GM23338 (cell line): ENCODE measurements at regions not wholly inside any gene's neighbourhood (a gene's known extent, or its start where the extent isn't known, plus 50 kb on each side); places are given as distances from the start of the nearest gene placed in this dataset.

Experiments
- ATAC-seq: fragments of 200-7000 bp; cut with Tn5 transposase; 3 replicates; pipeline ENCODE4 v1.9.1; 2020
- DNase-seq: peaks from one replicate; pipeline ENCODE4 v3.0.0-alpha.2; 2015; ENCODE audit warnings: low spot score
- H2AFZ ChIP-seq: fragments of 200-600 bp; sonication (generic); 2 replicates; pipeline ENCODE4 v1.8.0; 2016; ENCODE audit warnings: antibody characterized with exemption, mild to moderate bottlenecking, moderate library complexity
- H3F3A ChIP-seq: fragments of 200-600 bp; sonication (generic); replicated peaks from 2 replicates; pipeline ENCODE4 v1.8.0; 2017; ENCODE audit warnings: antibody characterized with exemption, mixed run types, low read depth
- H3K27ac ChIP-seq: fragments of 200-600 bp; sonication (generic); 2 replicates; pipeline ENCODE4 v1.6.1; 2016; ENCODE audit warnings: low read depth
- H3K27me3 ChIP-seq: fragments of 200-600 bp; sonication (generic); 2 replicates; pipeline ENCODE4 v1.8.0; 2016; ENCODE audit warnings: mild to moderate bottlenecking, mixed run types, moderate library complexity; ENCODE audit not compliant: insufficient read depth
- H3K36me3 ChIP-seq: fragments of 200-600 bp; sonication (generic); 2 replicates; pipeline ENCODE4 v1.8.0; 2016; ENCODE audit warnings: mild to moderate bottlenecking; ENCODE audit not compliant: insufficient read depth
- H3K4me1 ChIP-seq: fragments of 200-600 bp; sonication (generic); 2 replicates; pipeline ENCODE4 v1.8.0; 2016; ENCODE audit warnings: mild to moderate bottlenecking, moderate library complexity; ENCODE audit not compliant: insufficient read depth
- H3K4me2 ChIP-seq: fragments of 200-600 bp; sonication (generic); 2 replicates; pipeline ENCODE4 v1.7.1; 2017; ENCODE audit warnings: mixed run types
- H3K4me3 ChIP-seq: fragments of 200-600 bp; sonication (generic); 2 replicates; pipeline ENCODE4 v1.6.1; 2016; ENCODE audit warnings: mixed run types
- H3K79me2 ChIP-seq: fragments of 200-600 bp; sonication (generic); replicated peaks from 2 replicates; pipeline ENCODE4 v1.8.0; 2017; ENCODE audit warnings: mild to moderate bottlenecking; ENCODE audit not compliant: insufficient read depth
- H3K9me2 ChIP-seq: fragments of 200-600 bp; sonication (generic); 2 replicates; pipeline ENCODE4 v1.8.0; 2017; ENCODE audit not compliant: insufficient read depth
- H4K20me1 ChIP-seq: fragments of 200-600 bp; sonication (generic); replicated peaks from 2 replicates; pipeline ENCODE4 v1.8.0; 2017; ENCODE audit warnings: mild to moderate bottlenecking; ENCODE audit not compliant: insufficient read depth
- H3K27ac Mint-ChIP-seq: 2 replicates; pipeline ENCODE4 v1.8.0; 2020; ENCODE audit warnings: inconsistent platforms, mild to moderate bottlenecking, moderate library complexity, mixed read lengths
- H3K27me3 Mint-ChIP-seq: 3 replicates; pipeline ENCODE4 v1.8.0; 2022; ENCODE audit warnings: low read depth, mild to moderate bottlenecking, moderate library complexity, mixed read lengths, inconsistent platforms; ENCODE audit not compliant: insufficient read depth, poor library complexity
- H3K36me3 Mint-ChIP-seq: 3 replicates; pipeline ENCODE4 v1.8.0; 2021; ENCODE audit warnings: low read depth, mild to moderate bottlenecking, inconsistent platforms, moderate library complexity, mixed read lengths
- H3K4me1 Mint-ChIP-seq: 3 replicates; pipeline ENCODE4 v1.8.0; 2020; ENCODE audit warnings: mild to moderate bottlenecking, inconsistent platforms, mixed read lengths
- H3K4me3 Mint-ChIP-seq: 3 replicates; pipeline ENCODE4 v1.8.0; 2021; ENCODE audit warnings: moderate library complexity, mild to moderate bottlenecking, inconsistent platforms, mixed read lengths
- H3K9me3 Mint-ChIP-seq: 3 replicates; pipeline ENCODE4 v1.8.0; 2020; ENCODE audit warnings: moderate library complexity, mild to moderate bottlenecking, inconsistent platforms, mixed read lengths
- CREB1 ChIP-seq: fragments of 250-450 bp; sonication (Bioruptor Pico); IDR thresholded peaks from 2 replicates; pipeline ENCODE4 v1.5.0; 2020; ENCODE audit warnings: low read depth, mild to moderate bottlenecking, moderate library complexity
- EZH2phosphoT487 ChIP-seq: fragments of 200-600 bp; sonication (generic); IDR thresholded peaks from one replicate; pipeline ENCODE4 v1.8.1; 2018; ENCODE audit warnings: antibody characterized with exemption; ENCODE audit not compliant: unreplicated experiment
- ZNF114 ChIP-seq: fragments of 250-450 bp; sonication (Bioruptor Pico); IDR thresholded peaks from 2 replicates; pipeline ENCODE4 v1.5.0; 2020; ENCODE audit warnings: mild to moderate bottlenecking, moderate library complexity
- ZNF331 ChIP-seq: fragments of 250-450 bp; sonication (Bioruptor Pico); IDR thresholded peaks from 2 replicates; pipeline ENCODE4 v1.5.0; 2020; ENCODE audit warnings: low read depth, mild to moderate bottlenecking, moderate library complexity
- TF ChIP-seq, protein P1 (sequence below): fragments of 250-450 bp; sonication (Bioruptor Pico); IDR thresholded peaks from 2 replicates; pipeline ENCODE4 v1.5.0; 2020; ENCODE audit warnings: mild to moderate bottlenecking, moderate library complexity
- TF ChIP-seq, protein P2 (sequence below): IDR thresholded peaks from 2 replicates; pipeline ENCODE4 v1.6.1; 2016; ENCODE audit warnings: antibody characterized with exemption

DNA sequence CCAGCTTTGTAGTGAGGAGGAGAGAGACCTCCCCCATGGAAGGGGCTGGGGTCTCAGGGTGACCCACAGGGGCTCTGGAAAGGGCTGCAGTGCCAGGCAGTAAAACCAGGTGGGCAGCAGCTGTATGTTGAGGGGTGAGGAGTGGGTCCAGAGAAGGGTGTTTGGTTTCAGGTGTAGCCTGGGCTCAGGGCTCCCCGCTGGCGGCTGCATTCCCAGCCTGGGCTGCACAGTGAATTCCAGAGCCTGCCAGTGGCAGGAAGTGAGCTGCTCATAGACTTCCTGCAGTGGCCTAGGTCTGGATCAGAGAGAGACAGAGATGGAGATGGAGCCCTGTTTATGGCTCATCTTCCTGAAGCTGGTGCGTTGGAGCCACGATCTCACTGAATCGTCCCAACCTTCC, 356.4 kb downstream of the PTPRU start (continued):
- TF ChIP-seq, protein P1, sequence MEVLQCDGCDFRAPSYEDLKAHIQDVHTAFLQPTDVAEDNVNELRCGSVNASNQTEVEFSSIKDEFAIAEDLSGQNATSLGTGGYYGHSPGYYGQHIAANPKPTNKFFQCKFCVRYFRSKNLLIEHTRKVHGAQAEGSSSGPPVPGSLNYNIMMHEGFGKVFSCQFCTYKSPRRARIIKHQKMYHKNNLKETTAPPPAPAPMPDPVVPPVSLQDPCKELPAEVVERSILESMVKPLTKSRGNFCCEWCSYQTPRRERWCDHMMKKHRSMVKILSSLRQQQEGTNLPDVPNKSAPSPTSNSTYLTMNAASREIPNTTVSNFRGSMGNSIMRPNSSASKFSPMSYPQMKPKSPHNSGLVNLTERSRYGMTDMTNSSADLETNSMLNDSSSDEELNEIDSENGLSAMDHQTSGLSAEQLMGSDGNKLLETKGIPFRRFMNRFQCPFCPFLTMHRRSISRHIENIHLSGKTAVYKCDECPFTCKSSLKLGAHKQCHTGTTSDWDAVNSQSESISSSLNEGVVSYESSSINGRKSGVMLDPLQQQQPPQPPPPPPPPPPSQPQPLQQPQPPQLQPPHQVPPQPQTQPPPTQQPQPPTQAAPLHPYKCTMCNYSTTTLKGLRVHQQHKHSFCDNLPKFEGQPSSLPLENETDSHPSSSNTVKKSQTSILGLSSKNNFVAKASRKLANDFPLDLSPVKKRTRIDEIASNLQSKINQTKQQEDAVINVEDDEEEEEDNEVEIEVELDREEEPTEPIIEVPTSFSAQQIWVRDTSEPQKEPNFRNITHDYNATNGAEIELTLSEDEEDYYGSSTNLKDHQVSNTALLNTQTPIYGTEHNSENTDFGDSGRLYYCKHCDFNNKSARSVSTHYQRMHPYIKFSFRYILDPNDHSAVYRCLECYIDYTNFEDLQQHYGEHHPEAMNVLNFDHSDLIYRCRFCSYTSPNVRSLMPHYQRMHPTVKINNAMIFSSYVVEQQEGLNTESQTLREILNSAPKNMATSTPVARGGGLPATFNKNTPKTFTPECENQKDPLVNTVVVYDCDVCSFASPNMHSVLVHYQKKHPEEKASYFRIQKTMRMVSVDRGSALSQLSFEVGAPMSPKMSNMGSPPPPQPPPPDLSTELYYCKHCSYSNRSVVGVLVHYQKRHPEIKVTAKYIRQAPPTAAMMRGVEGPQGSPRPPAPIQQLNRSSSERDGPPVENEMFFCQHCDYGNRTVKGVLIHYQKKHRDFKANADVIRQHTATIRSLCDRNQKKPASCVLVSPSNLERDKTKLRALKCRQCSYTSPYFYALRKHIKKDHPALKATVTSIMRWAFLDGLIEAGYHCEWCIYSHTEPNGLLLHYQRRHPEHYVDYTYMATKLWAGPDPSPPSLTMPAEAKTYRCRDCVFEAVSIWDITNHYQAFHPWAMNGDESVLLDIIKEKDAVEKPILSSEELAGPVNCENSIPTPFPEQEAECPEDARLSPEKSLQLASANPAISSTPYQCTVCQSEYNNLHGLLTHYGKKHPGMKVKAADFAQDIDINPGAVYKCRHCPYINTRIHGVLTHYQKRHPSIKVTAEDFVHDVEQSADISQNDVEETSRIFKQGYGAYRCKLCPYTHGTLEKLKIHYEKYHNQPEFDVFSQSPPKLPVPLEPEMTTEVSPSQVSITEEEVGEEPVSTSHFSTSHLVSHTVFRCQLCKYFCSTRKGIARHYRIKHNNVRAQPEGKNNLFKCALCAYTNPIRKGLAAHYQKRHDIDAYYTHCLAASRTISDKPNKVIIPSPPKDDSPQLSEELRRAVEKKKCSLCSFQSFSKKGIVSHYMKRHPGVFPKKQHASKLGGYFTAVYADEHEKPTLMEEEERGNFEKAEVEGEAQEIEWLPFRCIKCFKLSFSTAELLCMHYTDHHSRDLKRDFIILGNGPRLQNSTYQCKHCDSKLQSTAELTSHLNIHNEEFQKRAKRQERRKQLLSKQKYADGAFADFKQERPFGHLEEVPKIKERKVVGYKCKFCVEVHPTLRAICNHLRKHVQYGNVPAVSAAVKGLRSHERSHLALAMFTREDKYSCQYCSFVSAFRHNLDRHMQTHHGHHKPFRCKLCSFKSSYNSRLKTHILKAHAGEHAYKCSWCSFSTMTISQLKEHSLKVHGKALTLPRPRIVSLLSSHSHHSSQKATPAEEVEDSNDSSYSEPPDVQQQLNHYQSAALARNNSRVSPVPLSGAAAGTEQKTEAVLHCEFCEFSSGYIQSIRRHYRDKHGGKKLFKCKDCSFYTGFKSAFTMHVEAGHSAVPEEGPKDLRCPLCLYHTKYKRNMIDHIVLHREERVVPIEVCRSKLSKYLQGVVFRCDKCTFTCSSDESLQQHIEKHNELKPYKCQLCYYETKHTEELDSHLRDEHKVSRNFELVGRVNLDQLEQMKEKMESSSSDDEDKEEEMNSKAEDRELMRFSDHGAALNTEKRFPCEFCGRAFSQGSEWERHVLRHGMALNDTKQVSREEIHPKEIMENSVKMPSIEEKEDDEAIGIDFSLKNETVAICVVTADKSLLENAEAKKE (CRISPR knock-in tag) = no peak

DNA sequence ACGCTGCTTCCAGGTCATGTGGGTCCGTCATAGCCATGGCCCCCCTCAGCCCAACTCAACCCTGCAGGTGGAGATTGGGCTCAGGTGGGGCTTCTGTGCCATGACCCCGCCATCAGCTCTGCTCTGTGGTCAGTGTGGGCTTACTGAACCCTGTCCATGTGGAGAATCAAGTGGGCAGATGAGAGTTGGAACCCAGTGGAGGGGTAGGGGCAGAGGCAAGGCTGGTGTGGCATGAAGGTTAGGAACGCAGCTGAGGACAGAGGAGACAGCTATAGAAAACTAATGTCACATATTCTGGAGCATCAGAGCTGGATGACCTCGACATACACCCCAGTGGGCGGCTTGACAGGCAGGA, 355.9 kb downstream of the PTPRU start:
- H3K4me3 Mint-ChIP-seq = no peak overlapping the region
- TF ChIP-seq CREB1 (CRISPR knock-in tag) (no peak), EZH2phosphoT487 (no peak), ZNF331 (CRISPR knock-in tag) (no peak), ZNF114 (CRISPR knock-in tag) (no peak)
- TF ChIP-seq, protein P2, sequence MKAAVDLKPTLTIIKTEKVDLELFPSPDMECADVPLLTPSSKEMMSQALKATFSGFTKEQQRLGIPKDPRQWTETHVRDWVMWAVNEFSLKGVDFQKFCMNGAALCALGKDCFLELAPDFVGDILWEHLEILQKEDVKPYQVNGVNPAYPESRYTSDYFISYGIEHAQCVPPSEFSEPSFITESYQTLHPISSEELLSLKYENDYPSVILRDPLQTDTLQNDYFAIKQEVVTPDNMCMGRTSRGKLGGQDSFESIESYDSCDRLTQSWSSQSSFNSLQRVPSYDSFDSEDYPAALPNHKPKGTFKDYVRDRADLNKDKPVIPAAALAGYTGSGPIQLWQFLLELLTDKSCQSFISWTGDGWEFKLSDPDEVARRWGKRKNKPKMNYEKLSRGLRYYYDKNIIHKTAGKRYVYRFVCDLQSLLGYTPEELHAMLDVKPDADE = no peak
- H3K9me3 Mint-ChIP-seq = peaks cover 2% of the 10 kb centered on the region; the same call in 1 of the 3 replicates
- no peaks in the 10 kb centered on the region; the same call in 2 of the 3 replicates for H3K36me3 Mint-ChIP-seq
- no peaks in the 10 kb centered on the region for H3F3A ChIP-seq
- no peaks in the 10 kb centered on the region for H3K4me1 ChIP-seq
- peaks cover 2% of the 10 kb centered on the region for H3K27me3 Mint-ChIP-seq
- no peak overlapping the region for H3K4me3 ChIP-seq
- no peaks in the 10 kb centered on the region; the same call in 2 of the 3 replicates for H3K4me1 Mint-ChIP-seq
- no peak for ATAC-seq
- no peaks in the 10 kb centered on the region for H3K27me3 ChIP-seq
- no peak overlapping the region for H2AFZ ChIP-seq
- H3K79me2 ChIP-seq = no peaks in the 10 kb centered on the region
- no peaks in the 10 kb centered on the region for H4K20me1 ChIP-seq
- no peaks in the 10 kb centered on the region for H3K9me2 ChIP-seq
- no peak overlapping the region for H3K4me2 ChIP-seq
- H3K36me3 ChIP-seq = no peaks in the 10 kb centered on the region
- H3K27ac ChIP-seq = no peak overlapping the region
- no peak overlapping the region for H3K27ac Mint-ChIP-seq
- no peak for DNase-seq
